ENCODE measurements at regions not wholly inside any gene's neighbourhood (a gene's known extent, or its start where the extent isn't known, plus 50 kb on each side); places are given as distances from the start of the nearest gene placed in this dataset.

DNA sequence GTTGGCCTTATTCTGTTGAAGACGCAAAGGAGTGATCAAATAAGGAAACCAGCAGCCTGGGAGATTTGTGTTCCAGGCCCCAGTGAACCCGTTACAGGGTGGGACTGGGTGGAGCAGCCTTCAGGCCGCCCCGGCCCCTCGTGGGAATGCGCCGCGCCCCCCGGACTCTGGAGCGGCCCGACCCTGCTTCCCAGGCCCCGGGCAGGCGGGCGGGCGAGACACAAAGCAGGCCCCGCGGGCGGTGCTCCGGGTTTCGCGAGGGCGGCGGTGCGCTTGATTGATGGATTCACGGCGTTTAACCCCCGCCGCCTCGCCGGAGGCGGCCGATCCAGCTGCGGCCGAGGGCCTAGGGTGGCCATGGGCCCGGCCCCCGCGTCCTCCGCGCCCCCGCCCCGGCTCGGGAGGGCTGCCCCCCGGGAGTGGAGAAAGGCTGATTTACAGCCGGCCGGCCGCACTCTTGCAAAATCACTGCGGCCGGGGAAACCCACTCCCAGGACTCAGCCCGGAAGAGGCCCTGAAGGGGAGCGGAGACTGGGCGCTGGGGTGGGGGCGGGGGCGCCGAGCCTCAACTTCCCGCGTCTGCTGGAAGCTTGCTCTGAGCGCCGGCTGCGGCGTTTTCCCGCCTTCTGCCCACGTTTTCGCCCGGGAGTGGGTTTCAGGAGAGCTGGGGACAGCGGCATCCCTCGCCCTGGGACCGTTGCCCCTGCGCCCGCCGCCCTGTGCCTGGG, 299.6 kb upstream of the NFE2L3 start:
- 13 to 15% methylated on average over 31 to 38 of the region's 70 CpGs for WGBS, 2 donors
- H3K36me3 ChIP-seq, result no peaks in the 10 kb centered on the region
- peak overlapping the region; percentile 64 to 90 (median 76) for H3K27ac ChIP-seq
- peak; percentile 23 to 30 for DNase-seq (ENCODE audit: low spot score in 2 of 2)
- TF ChIP-seq EP300 (IDR thresholded peaks at IDR 0.05) (no peak), POLR2A (IDR thresholded peaks at IDR 0.05) (no peak)
- TF ChIP-seq, protein P1, sequence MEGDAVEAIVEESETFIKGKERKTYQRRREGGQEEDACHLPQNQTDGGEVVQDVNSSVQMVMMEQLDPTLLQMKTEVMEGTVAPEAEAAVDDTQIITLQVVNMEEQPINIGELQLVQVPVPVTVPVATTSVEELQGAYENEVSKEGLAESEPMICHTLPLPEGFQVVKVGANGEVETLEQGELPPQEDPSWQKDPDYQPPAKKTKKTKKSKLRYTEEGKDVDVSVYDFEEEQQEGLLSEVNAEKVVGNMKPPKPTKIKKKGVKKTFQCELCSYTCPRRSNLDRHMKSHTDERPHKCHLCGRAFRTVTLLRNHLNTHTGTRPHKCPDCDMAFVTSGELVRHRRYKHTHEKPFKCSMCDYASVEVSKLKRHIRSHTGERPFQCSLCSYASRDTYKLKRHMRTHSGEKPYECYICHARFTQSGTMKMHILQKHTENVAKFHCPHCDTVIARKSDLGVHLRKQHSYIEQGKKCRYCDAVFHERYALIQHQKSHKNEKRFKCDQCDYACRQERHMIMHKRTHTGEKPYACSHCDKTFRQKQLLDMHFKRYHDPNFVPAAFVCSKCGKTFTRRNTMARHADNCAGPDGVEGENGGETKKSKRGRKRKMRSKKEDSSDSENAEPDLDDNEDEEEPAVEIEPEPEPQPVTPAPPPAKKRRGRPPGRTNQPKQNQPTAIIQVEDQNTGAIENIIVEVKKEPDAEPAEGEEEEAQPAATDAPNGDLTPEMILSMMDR (IDR thresholded peaks at IDR 0.05), result no peak
- peaks cover 4 to 85% (median 21%) of the 10 kb centered on the region in 4 donors for H3K4me1 ChIP-seq
- no peaks in the 10 kb centered on the region for H3K9me3 ChIP-seq
- peak overlapping the region; percentile 18 to 38 (median 22) for H3K4me3 ChIP-seq
- peaks cover 3 to 70% of the 10 kb centered on the region in 2 donors for H3K27me3 ChIP-seq

DNA sequence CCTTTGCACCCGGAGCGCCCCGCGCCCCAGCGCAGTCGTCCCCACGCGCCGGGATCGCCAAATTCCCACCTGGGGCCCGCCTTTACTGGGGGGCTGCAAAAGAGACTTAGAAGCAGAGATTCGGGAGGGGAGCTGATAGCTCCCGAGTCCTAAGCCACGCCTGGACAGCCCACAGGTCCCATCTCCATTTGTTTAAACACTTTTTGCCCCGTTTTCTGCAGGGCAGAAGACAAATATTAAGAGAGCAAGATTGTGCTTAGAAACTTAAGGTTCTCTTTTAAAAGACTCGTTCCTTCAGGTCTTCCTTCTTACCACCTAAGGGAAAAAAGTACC, 299.1 kb upstream of the NFE2L3 start:
- peak overlapping the region; percentile 64 to 90 (median 76) for H3K27ac ChIP-seq
- peaks cover 4 to 84% (median 21%) of the 10 kb centered on the region in 4 donors for H3K4me1 ChIP-seq
- no peak for TF ChIP-seq POLR2A (IDR thresholded peaks at IDR 0.05)
- no peaks in the 10 kb centered on the region for H3K9me3 ChIP-seq
- peaks cover 3 to 75% of the 10 kb centered on the region in 2 donors for H3K27me3 ChIP-seq
- 23 to 32% methylated on average over 16 of the region's 16 CpGs for WGBS, 2 donors
- no peak for DNase-seq (ENCODE audit: low spot score in 2 of 2)
- H3K36me3 ChIP-seq, result no peaks in the 10 kb centered on the region
- peak overlapping the region in 3 of 4 donors; percentile 19 to 38 (median 24) for H3K4me3 ChIP-seq

DNA sequence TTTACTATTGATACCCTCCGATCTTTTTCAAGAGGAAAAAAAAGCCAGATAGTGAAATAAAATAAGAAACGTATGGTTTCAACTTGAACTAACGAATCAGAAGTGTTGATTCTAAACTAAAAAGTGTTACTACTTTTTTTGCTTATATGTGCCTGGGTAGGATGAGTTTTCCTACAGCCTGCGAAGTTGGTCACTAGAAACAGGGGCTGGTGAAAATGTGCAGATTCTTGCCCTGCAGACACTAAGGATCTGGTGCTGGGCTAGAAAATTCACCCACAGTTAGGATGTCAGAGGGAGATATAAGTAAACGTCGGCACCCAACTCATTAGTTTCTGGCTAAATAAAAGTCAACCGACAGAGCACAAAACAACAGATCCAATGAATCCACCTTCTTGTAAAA, 298.7 kb upstream of the NFE2L3 start:
- Histone ChIP-seq H3K9me3 (no peaks in the 10 kb centered on the region), H3K27me3 (peaks cover 3 to 79% of the 10 kb centered on the region in 2 donors), H3K4me1 (peaks cover 4 to 80% (median 21%) of the 10 kb centered on the region in 4 donors), H3K36me3 (no peaks in the 10 kb centered on the region), H3K27ac (peak overlapping the region in 2 of 4 donors; percentile 85 to 90), H3K4me3 (no peak overlapping the region)
- no peak for DNase-seq (ENCODE audit: low spot score in 2 of 2)
- WGBS, 2 donors, result 46 to 53% methylated on average over 7 of the region's 7 CpGs
- TF ChIP-seq, protein P1 (IDR thresholded peaks at IDR 0.05), result no peak
- TF ChIP-seq POLR2A (IDR thresholded peaks at IDR 0.05), result no peak
- TF ChIP-seq EP300 (IDR thresholded peaks at IDR 0.05), result no peak

GRCh38 chr7:25854059-25854458, 297.9 kb upstream of the NFE2L3 start:
- Histone ChIP-seq H3K4me1 (peaks cover 3 to 73% (median 21%) of the 10 kb centered on the region in 4 donors), H3K4me3 (no peak overlapping the region), H3K27me3 (peaks cover 3 to 86% of the 10 kb centered on the region in 2 donors), H3K36me3 (no peaks in the 10 kb centered on the region), H3K27ac (peak overlapping the region in 2 of 4 donors; percentile 63 to 90), H3K9me3 (no peaks in the 10 kb centered on the region)
- 24% methylated on average over 14 of the region's 14 CpGs for WGBS, 2 donors
- no peak for DNase-seq (ENCODE audit: low spot score in 2 of 2)
- TF ChIP-seq EP300 (IDR thresholded peaks at IDR 0.05), result no peak
- TF ChIP-seq POLR2A (IDR thresholded peaks at IDR 0.05), result no peak
- TF ChIP-seq, protein P1 (IDR thresholded peaks at IDR 0.05), result no peak

GRCh38 chr7:25854608-25855497, 297.1 kb upstream of the NFE2L3 start:
- Histone ChIP-seq H3K4me1 (peaks cover 0 to 67% (median 21%) of the 10 kb centered on the region in 4 donors), H3K9me3 (no peaks in the 10 kb centered on the region), H3K4me3 (peak overlapping the region in 1 of 4 donors; percentile 56), H3K27me3 (peaks cover 3 to 94% of the 10 kb centered on the region in 2 donors), H3K36me3 (no peaks in the 10 kb centered on the region), H3K27ac (peak overlapping the region in 3 of 4 donors; percentile 36 to 90 (median 88))
- 5 to 9% methylated on average over 20 of the region's 20 CpGs for WGBS, 2 donors
- peak in 1 of 2 donors; percentile 93 for TF ChIP-seq EP300 (IDR thresholded peaks at IDR 0.05)
- peak; percentile 29 to 52 for TF ChIP-seq POLR2A (IDR thresholded peaks at IDR 0.05)
- TF ChIP-seq, protein P1 (IDR thresholded peaks at IDR 0.05), result peak in 4 of 5 experiments; percentile 63 to 74 (median 72)
- peak; percentile 70 to 84 for DNase-seq (ENCODE audit: low spot score in 2 of 2)
